ENCODE measurements at regions not wholly inside any gene's neighbourhood (a gene's known extent, or its start where the extent isn't known, plus 50 kb on each side); places are given as distances from the start of the nearest gene placed in this dataset.
"Not testable (repeated sequence)": the region's sequence is repeated elsewhere in the genome, so short reads cannot be mapped to it uniquely, and the experiment has no call there.

- TF ChIP-seq EZH2 (IDR thresholded peaks at IDR 0.05; ENCODE audit: borderline replicate concordance, insufficient read depth, low read depth, low read length, poor library complexity, severe bottlenecking); CTCF (IDR thresholded peaks at IDR 0.05): not testable (repeated sequence)
Observed at GRCh38 chr16:88139141-88139540, 187.9 kb downstream of the BANP start.
